OCI-LY1 (cell line): ENCODE measurements at regions not wholly inside any gene's neighbourhood (a gene's known extent, or its start where the extent isn't known, plus 50 kb on each side); places are given as distances from the start of the nearest gene placed in this dataset.

Experiments used
- H2AFZ ChIP-seq: fragments of 200-600 bp; sonication (generic), shearing (Covaris generic); 2 replicates; pipeline ENCODE4 v1.6.0; 2014; ENCODE audit warnings: antibody characterized with exemption, mild to moderate bottlenecking, low read length
- H3F3A ChIP-seq: fragments of 200-600 bp; sonication (generic), shearing (Covaris generic); 2 replicates; pipeline ENCODE4 v1.6.0; 2014; ENCODE audit warnings: mild to moderate bottlenecking, antibody characterized with exemption, low read length, moderate library complexity; ENCODE audit not compliant: insufficient read depth
- H3K27ac ChIP-seq: fragments of 200-600 bp; sonication (generic); 2 replicates; pipeline ENCODE4 v1.5.1; 2014; ENCODE audit warnings: low read length, mixed run types, mild to moderate bottlenecking, low read depth; ENCODE audit not compliant: poor library complexity, severe bottlenecking
- H3K27me3 ChIP-seq: fragments of 200-600 bp; sonication (generic); 2 replicates; pipeline ENCODE4 v1.6.0; 2014; ENCODE audit warnings: antibody characterized with exemption, mild to moderate bottlenecking, low read length, moderate library complexity; ENCODE audit not compliant: insufficient read depth
- H3K36me3 ChIP-seq: fragments of 200-600 bp; sonication (generic); 2 replicates; pipeline ENCODE4 v1.6.1; 2014; ENCODE audit warnings: mild to moderate bottlenecking, antibody characterized with exemption, low read length, moderate library complexity, mixed read lengths; ENCODE audit not compliant: insufficient read depth
- H3K4me1 ChIP-seq: fragments of 200-600 bp; sonication (generic); 2 replicates; pipeline ENCODE4 v1.5.1; 2014; ENCODE audit warnings: mild to moderate bottlenecking, low read length, moderate library complexity; ENCODE audit not compliant: insufficient read depth, severe bottlenecking
- H3K4me2 ChIP-seq: fragments of 200-600 bp; sonication (generic), shearing (Covaris generic); 2 replicates; pipeline ENCODE4 v1.6.1; 2014; ENCODE audit warnings: low read length
- H3K4me3 ChIP-seq: fragments of 200-600 bp; sonication (generic); 2 replicates; pipeline ENCODE4 v1.5.1; 2014; ENCODE audit warnings: low read length, low read depth, mild to moderate bottlenecking, mixed read lengths; ENCODE audit not compliant: poor library complexity, severe bottlenecking
- H3K79me2 ChIP-seq: fragments of 200-600 bp; shearing (Covaris generic); 2 replicates; pipeline ENCODE4 v1.6.1; 2016; ENCODE audit warnings: mixed run types, low read length, mixed read lengths; ENCODE audit not compliant: insufficient read depth
- H3K9ac ChIP-seq: fragments of 200-600 bp; sonication (generic), shearing (Covaris generic); 2 replicates; pipeline ENCODE4 v1.6.1; 2014; ENCODE audit warnings: mild to moderate bottlenecking, low read length, mixed read lengths
- H3K9me2 ChIP-seq: fragments of 200-600 bp; sonication (generic), shearing (Covaris generic); 2 replicates; pipeline ENCODE4 v1.6.1; 2014; ENCODE audit warnings: low read depth, mild to moderate bottlenecking, low read length, mixed read lengths
- H3K9me3 ChIP-seq: fragments of 200-600 bp; shearing (Covaris generic); 2 replicates; pipeline ENCODE4 v1.6.1; 2014; ENCODE audit warnings: low read length, mixed read lengths
- H4K20me1 ChIP-seq: fragments of 200-600 bp; sonication (generic), shearing (Covaris generic); 2 replicates; pipeline ENCODE4 v1.6.0; 2016; ENCODE audit warnings: mild to moderate bottlenecking, low read length; ENCODE audit not compliant: insufficient read depth
- EZH2 ChIP-seq: fragments of 200-600 bp; sonication (generic), shearing (Covaris generic); IDR thresholded peaks from 2 replicates; pipeline ENCODE4 v1.8.0; 2017; ENCODE audit warnings: borderline replicate concordance, mixed run types, mild to moderate bottlenecking, antibody characterized with exemption, low read length, moderate library complexity, mixed read lengths
- TF ChIP-seq, protein P1 (sequence below): fragments of 200-600 bp; sonication (generic), shearing (Covaris generic); IDR thresholded peaks from 2 replicates; pipeline ENCODE4 v1.5.1; 2017; ENCODE audit warnings: mild to moderate bottlenecking, antibody characterized with exemption, low read length, moderate library complexity, mixed read lengths

DNA sequence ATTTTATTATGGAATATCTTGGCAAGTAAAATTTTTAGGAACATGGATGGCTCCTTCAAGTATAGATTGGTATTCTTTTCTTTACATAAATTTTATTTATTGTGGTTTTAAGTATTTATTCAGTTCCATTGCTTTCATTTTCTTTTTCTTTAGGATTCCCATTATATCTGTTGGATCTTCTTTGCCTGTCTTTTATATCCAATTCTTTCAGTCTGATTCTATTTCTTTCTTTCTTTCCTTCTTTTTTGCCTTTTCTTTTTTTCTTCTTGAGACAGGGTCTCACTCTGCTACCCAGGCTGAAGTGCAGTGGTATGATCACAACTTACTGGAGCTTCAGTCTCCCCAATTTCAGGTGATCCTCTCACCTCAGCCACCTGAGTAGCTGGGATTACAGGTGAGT is 74.2 kb upstream of the GLI3 start:
- Histone ChIP-seq H3K9me3 (no peaks in the 10 kb centered on the region), H3K4me3 (no peak overlapping the region), H3K4me1 (peaks cover 15% of the 10 kb centered on the region), H3K27me3 (no peaks in the 10 kb centered on the region), H3K27ac (no peak overlapping the region), H3K4me2 (no peak overlapping the region), H3K79me2 (no peaks in the 10 kb centered on the region), H3K36me3 (no peaks in the 10 kb centered on the region), H4K20me1 (no peaks in the 10 kb centered on the region), H3F3A (no peaks in the 10 kb centered on the region), H3K9ac (no peak overlapping the region), H3K9me2 (no peaks in the 10 kb centered on the region), H2AFZ (no peak overlapping the region)
- no peak for TF ChIP-seq EZH2
- TF ChIP-seq, protein P1, sequence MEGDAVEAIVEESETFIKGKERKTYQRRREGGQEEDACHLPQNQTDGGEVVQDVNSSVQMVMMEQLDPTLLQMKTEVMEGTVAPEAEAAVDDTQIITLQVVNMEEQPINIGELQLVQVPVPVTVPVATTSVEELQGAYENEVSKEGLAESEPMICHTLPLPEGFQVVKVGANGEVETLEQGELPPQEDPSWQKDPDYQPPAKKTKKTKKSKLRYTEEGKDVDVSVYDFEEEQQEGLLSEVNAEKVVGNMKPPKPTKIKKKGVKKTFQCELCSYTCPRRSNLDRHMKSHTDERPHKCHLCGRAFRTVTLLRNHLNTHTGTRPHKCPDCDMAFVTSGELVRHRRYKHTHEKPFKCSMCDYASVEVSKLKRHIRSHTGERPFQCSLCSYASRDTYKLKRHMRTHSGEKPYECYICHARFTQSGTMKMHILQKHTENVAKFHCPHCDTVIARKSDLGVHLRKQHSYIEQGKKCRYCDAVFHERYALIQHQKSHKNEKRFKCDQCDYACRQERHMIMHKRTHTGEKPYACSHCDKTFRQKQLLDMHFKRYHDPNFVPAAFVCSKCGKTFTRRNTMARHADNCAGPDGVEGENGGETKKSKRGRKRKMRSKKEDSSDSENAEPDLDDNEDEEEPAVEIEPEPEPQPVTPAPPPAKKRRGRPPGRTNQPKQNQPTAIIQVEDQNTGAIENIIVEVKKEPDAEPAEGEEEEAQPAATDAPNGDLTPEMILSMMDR = no peak

- H3K9ac ChIP-seq = no peak overlapping the region
- no peaks in the 10 kb centered on the region for H3K79me2 ChIP-seq
- H3K9me2 ChIP-seq = no peaks in the 10 kb centered on the region
- no peak overlapping the region for H3K4me3 ChIP-seq
- no peaks in the 10 kb centered on the region for H3K9me3 ChIP-seq
- H3K36me3 ChIP-seq = no peaks in the 10 kb centered on the region
- no peaks in the 10 kb centered on the region for H4K20me1 ChIP-seq
- no peaks in the 10 kb centered on the region for H3K4me1 ChIP-seq
- no peaks in the 10 kb centered on the region; the same call in 1 of the 2 replicates for H3K27me3 ChIP-seq
- H3F3A ChIP-seq = no peaks in the 10 kb centered on the region
- H3K4me2 ChIP-seq = no peak overlapping the region
- no peak overlapping the region for H3K27ac ChIP-seq
- no peak for TF ChIP-seq EZH2
- TF ChIP-seq, protein P1 = no peak
- H2AFZ ChIP-seq = no peak overlapping the region
Measured at GRCh38 chr7:42292991-42293521, 56.0 kb upstream of the GLI3 start.

DNA sequence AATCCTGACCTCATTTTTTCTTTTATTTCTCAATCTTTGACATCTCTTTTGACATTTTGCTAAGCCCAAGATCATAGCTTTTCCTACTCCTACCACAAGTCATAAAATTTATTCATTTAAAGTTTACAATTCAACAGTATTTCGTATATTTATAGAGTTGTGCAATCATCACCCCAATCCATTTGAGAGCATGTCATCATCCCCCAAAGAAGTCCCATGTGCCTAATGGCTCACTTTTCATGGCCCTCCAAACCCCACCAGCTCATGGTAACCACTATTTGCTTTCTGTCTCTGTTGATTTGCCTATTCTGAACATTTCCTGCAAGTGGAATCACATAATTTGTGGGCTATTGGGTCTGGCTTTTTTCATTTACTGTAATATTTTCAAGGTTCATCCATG is 52.5 kb upstream of the GLI3 start:
- Histone ChIP-seq H3K27ac (no peak overlapping the region), H3K4me3 (no peak overlapping the region), H3K27me3 (no peaks in the 10 kb centered on the region; the same call in 1 of the 2 replicates), H4K20me1 (no peaks in the 10 kb centered on the region), H3K36me3 (no peaks in the 10 kb centered on the region), H3K9me3 (no peaks in the 10 kb centered on the region), H3K9me2 (no peaks in the 10 kb centered on the region), H3K9ac (no peak overlapping the region), H3K79me2 (no peaks in the 10 kb centered on the region), H2AFZ (no peak overlapping the region), H3K4me2 (no peak overlapping the region), H3K4me1 (no peaks in the 10 kb centered on the region), H3F3A (no peaks in the 10 kb centered on the region)
- TF ChIP-seq EZH2 = no peak
